WI38 (cell line): ENCODE measurements at regions not wholly inside any gene's neighbourhood (a gene's known extent, or its start where the extent isn't known, plus 50 kb on each side); places are given as distances from the start of the nearest gene placed in this dataset.

Experiments used
- H3K4me3 ChIP-seq: 2 replicates; pipeline ENCODE4 v1.5.1; 2011; ENCODE audit warnings: low read depth, mild to moderate bottlenecking, control low read depth, low read length
- CTCF ChIP-seq: IDR thresholded peaks from 2 replicates; pipeline ENCODE4 v1.5.1; 2012; ENCODE audit warnings: low read depth, mild to moderate bottlenecking, control low read depth, low read length

- TF ChIP-seq CTCF, result no peak
- H3K4me3 ChIP-seq, result no peak overlapping the region
Observed at GRCh38 chr11:109885006-109885405, 208.2 kb upstream of the ZC3H12C start.

- no peak overlapping the region for H3K4me3 ChIP-seq
- no peak for TF ChIP-seq CTCF
Observed at GRCh38 chr11:109892321-109892794, 200.8 kb upstream of the ZC3H12C start.

- no peak for TF ChIP-seq CTCF
- H3K4me3 ChIP-seq, result no peak overlapping the region
Observed at GRCh38 chr11:109894242-109894641, 198.9 kb upstream of the ZC3H12C start.

- no peak overlapping the region for H3K4me3 ChIP-seq
- TF ChIP-seq CTCF, result no peak
Observed at GRCh38 chr11:109898592-109898991, 194.6 kb upstream of the ZC3H12C start.

GRCh38 chr11:109902764-109903433, 190.3 kb upstream of the ZC3H12C start:
- no peak overlapping the region for H3K4me3 ChIP-seq
- no peak for TF ChIP-seq CTCF

GRCh38 chr11:109911488-109911887, 181.7 kb upstream of the ZC3H12C start:
- no peak overlapping the region for H3K4me3 ChIP-seq
- TF ChIP-seq CTCF, result no peak

GRCh38 chr11:109914038-109914437, 179.2 kb upstream of the ZC3H12C start:
- no peak for TF ChIP-seq CTCF
- H3K4me3 ChIP-seq, result no peak overlapping the region
